ENCODE measurements at regions not wholly inside any gene's neighbourhood (a gene's known extent, or its start where the extent isn't known, plus 50 kb on each side); places are given as distances from the start of the nearest gene placed in this dataset.
A peak's percentile ranks its signal among the peaks of the same experiment; 100 is the strongest.

DNA sequence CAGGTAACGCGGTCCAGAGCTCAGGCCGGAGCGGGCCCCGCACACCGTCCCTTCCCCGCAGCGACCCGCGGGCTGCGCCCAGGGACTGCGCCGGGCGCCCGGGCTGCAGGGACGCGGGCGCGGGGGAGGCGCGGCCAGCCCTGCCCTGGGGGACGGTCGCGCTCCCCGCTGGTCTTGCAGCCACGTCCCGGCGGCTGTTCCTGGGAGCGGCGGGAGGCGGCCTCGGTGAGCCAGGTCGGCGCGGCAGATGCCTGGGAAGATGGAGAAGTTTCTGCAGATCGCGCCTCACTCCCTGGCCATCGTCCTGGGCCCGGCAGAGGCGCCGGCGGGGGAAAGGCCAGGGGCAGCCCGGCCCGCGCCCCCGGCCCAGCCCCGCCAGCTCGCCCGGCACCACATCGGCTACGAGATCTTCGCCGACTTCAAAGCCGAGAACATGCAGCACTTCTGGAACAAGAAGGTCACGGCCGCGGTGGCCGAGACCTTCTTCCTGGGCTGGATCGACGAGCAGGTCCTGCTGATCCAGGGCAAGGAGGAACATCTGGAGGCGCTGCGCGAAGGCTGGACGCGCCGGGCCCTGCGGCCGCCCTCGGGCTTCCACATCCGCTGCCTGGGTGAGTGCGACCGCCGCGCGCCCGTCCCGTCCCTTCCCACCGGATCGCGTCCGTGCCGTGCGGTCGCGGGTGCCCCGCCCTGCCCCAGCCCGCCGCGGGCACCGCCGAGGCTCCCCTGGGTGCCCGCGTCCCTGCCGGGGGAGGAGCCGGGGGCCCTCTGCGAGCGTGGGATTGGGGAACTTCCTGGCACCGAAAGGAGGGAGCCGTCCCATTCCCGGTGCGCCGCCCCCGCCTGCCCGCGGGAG lies 107.4 kb upstream of the STOX2 start:
- Histone ChIP-seq H3K27me3 (peaks cover 4 to 34% (median 31%) of the 10 kb centered on the region in 3 donors), H3K4me3 (peak overlapping the region; percentile 45 to 61 (median 56)), H3K4me1 (no peaks in the 10 kb centered on the region), H3K36me3 (no peaks in the 10 kb centered on the region), H3K9me3 (peaks cover 0 to 3% (median 2%) of the 10 kb centered on the region in 3 donors), H3K27ac (peak overlapping the region in 2 of 4 donors; percentile 32 to 64)
- intact Hi-C loops (cut with DNase I; ENCODE audit: low total_unique reads) (loop anchor here (5.0 kb wide), 1 partner anchor 70 kb away; no protein-coding TSS in a partner anchor), in situ Hi-C loops (cut with MboI; ENCODE audit: low sequenced_read_pairs in 4 of 4) (no loop called here)
- TF ChIP-seq CTCF (IDR thresholded peaks at IDR 0.05 in 4 of 5, conservative IDR thresholded peaks at IDR 0.05 in 1 of 5), result no peak
- no peak for TF ChIP-seq POLR2A (IDR thresholded peaks at IDR 0.05)
- DNase-seq, result no peak
- peak; percentile 24 to 45 for ATAC-seq

DNA sequence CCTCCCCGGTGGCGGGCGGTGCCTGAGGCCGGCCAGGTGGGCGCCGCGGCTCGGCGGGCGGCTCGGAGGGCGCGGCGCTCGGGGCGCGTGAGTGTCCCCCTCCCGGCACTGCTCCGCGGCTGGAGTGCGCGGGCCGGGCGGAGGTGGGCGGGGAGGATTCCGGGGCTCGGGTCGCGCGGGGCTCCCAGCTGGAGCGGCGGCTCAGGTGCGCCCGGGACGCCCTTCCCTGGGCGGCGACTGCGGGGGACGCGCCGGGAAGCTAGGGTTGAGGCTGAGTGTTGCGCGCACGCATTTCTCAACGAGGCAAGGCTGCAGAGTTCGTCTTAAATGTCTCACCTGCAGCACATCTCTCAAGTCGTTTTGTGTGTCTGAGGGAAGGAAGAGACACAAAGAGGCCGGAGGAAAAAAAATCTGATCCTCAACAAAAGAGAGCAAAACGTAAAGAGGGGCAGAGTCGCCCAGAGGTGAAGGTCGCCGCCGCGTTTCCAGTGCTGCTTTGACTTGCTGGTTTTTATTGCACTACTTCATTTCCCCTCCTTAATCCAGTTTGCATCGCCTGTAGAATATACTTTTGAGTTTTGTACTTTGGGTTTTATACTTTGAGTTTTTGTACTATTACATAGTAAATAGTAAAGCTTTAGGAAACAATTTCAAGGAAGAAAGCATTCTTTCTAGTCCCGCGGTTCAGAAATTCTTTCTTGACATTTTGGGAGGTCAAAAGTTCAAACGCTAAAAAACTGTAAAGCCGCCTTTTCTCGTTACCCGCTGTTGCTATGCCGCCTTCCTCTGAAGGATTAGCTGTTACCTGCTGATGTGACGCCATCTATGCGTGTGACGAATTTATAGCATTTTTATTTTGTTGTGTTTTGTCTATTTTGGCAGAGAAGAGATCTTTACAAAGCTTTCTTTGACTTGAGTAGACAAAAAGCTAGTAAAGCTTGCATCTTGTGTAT lies 106.5 kb upstream of the STOX2 start:
- Histone ChIP-seq H3K27me3 (peaks cover 4 to 34% (median 31%) of the 10 kb centered on the region in 3 donors), H3K27ac (no peak overlapping the region), H3K4me1 (no peaks in the 10 kb centered on the region), H3K9me3 (peaks cover 0 to 2% (median 0%) of the 10 kb centered on the region in 3 donors), H3K4me3 (peak overlapping the region; percentile 45 to 61 (median 56)), H3K36me3 (no peaks in the 10 kb centered on the region)
- in situ Hi-C loops (cut with MboI; ENCODE audit: low sequenced_read_pairs in 4 of 4), result no loop called here
- DNase-seq (no peak), ATAC-seq (no peak)
- TF ChIP-seq POLR2A (IDR thresholded peaks at IDR 0.05), result no peak
- no peak for TF ChIP-seq CTCF (IDR thresholded peaks at IDR 0.05 in 4 of 5, conservative IDR thresholded peaks at IDR 0.05 in 1 of 5)
- intact Hi-C loops (cut with DNase I; ENCODE audit: low total_unique reads), result loop anchor here (5.0 kb wide), 1 partner anchor 71 kb away; no protein-coding TSS in a partner anchor

- intact Hi-C loops (cut with DNase I; ENCODE audit: low total_unique reads) (no loop called here), in situ Hi-C loops (cut with MboI; ENCODE audit: low sequenced_read_pairs in 4 of 4) (no loop called here)
- ATAC-seq, result no peak
These were observed 103.5 kb upstream of the STOX2 start for GRCh38 chr4:183801457-183802165.

More at GRCh38 chr4:183801457-183802165, 103.5 kb upstream of the STOX2 start:
- H3K4me3 ChIP-seq, result no peak overlapping the region
- H3K27me3 ChIP-seq, result peaks cover 0 to 24% (median 23%) of the 10 kb centered on the region in 3 donors
- H3K9me3 ChIP-seq, result no peaks in the 10 kb centered on the region
- no peaks in the 10 kb centered on the region for H3K4me1 ChIP-seq
- TF ChIP-seq POLR2A (IDR thresholded peaks at IDR 0.05) (no peak), CTCF (IDR thresholded peaks at IDR 0.05 in 4 of 5, conservative IDR thresholded peaks at IDR 0.05 in 1 of 5) (no peak)
- H3K27ac ChIP-seq, result no peak overlapping the region
- DNase-seq, result no peak
- H3K36me3 ChIP-seq, result no peaks in the 10 kb centered on the region
